WTC11 (cell line): ENCODE measurements at regions not wholly inside any gene's neighbourhood (a gene's known extent, or its start where the extent isn't known, plus 50 kb on each side); places are given as distances from the start of the nearest gene placed in this dataset.

ENCODE experiments used
- ATAC-seq: fragments of 200-7000 bp; cut with Tn5 transposase; 2 replicates; pipeline ENCODE4 v1.10.0; 2021; ENCODE audit warnings: mild to moderate bottlenecking, moderate library complexity
- CTCF ChIA-PET: fragments of 300-600 bp; sonication (Branson Sonifier 250); formaldehyde crosslinking; loops from one replicate; lab custom pipeline; 2021; ENCODE audit warnings: antibody characterized with exemption; lab: Charles Lee
- POLR2A ChIA-PET: fragments of 350-600 bp; sonication (Branson Sonifier 250); formaldehyde crosslinking; loops from one replicate; lab custom pipeline; 2021; ENCODE audit warnings: antibody characterized with exemption; lab: Charles Lee
- DNase-seq: peaks from one replicate; pipeline ENCODE4 v3.0.0; 2021; ENCODE audit warnings: low spot score
- H3K27ac Mint-ChIP-seq: 2 replicates; pipeline ENCODE4 v1.8.0; 2021; ENCODE audit warnings: mixed read lengths
- H3K27me3 Mint-ChIP-seq: 2 replicates; pipeline ENCODE4 v1.8.0; 2021; ENCODE audit warnings: low read depth, mild to moderate bottlenecking, moderate library complexity, mixed read lengths
- H3K36me3 Mint-ChIP-seq: 2 replicates; pipeline ENCODE4 v1.8.0; 2021; ENCODE audit warnings: mixed read lengths
- H3K4me1 Mint-ChIP-seq: 2 replicates; pipeline ENCODE4 v1.8.0; 2022; ENCODE audit warnings: mixed read lengths
- H3K4me3 Mint-ChIP-seq: 2 replicates; pipeline ENCODE4 v1.8.0; 2021; ENCODE audit warnings: mild to moderate bottlenecking, moderate library complexity, mixed read lengths
- H3K9me3 Mint-ChIP-seq: 2 replicates; pipeline ENCODE4 v1.8.0; 2021; ENCODE audit warnings: mixed read lengths
- NFE2L1 ChIP-seq: sonication (generic); formaldehyde crosslinking; IDR thresholded peaks from 2 replicates; pipeline ENCODE4 v1.8.1; 2023; ENCODE audit warnings: missing genetic modification reagents
- NR1H2 ChIP-seq: sonication (generic); formaldehyde crosslinking; IDR thresholded peaks from 2 replicates; pipeline ENCODE4 v1.9.0; 2021; ENCODE audit warnings: mild to moderate bottlenecking, moderate library complexity, missing genetic modification reagents
- PRRX2 ChIP-seq: fragments of 250-450 bp; sonication (Bioruptor Pico); IDR thresholded peaks from 2 replicates; pipeline ENCODE4 v1.8.0; 2021; ENCODE audit warnings: mild to moderate bottlenecking
- SOX15 ChIP-seq: fragments of 250-450 bp; sonication (Bioruptor Pico); IDR thresholded peaks from 2 replicates; pipeline ENCODE4 v1.9.0; 2021; ENCODE audit warnings: mild to moderate bottlenecking
- TCF7 ChIP-seq: sonication (generic); formaldehyde crosslinking; IDR thresholded peaks from 2 replicates; pipeline ENCODE4 v1.8.0; 2022; ENCODE audit warnings: mild to moderate bottlenecking, low read depth, missing genetic modification reagents, moderate library complexity
- ZBTB21 ChIP-seq: sonication (generic); formaldehyde crosslinking; IDR thresholded peaks from 2 replicates; pipeline ENCODE4 v1.8.1; 2023; ENCODE audit warnings: mild to moderate bottlenecking, missing genetic modification reagents, borderline replicate concordance
- ZNF121 ChIP-seq: sonication (generic); formaldehyde crosslinking; IDR thresholded peaks from 2 replicates; pipeline ENCODE4 v1.8.0; 2023; ENCODE audit warnings: missing genetic modification reagents
- TF ChIP-seq, protein P1 (sequence below): sonication (generic); formaldehyde crosslinking; IDR thresholded peaks from 2 replicates; pipeline ENCODE4 v1.8.1; 2022; ENCODE audit warnings: mild to moderate bottlenecking, moderate library complexity, missing genetic modification reagents
- TF ChIP-seq, protein P2 (sequence below): fragments of 250-450 bp; sonication (Bioruptor Pico); IDR thresholded peaks from 2 replicates; pipeline ENCODE4 v1.9.0; 2021; ENCODE audit warnings: moderate library complexity, mild to moderate bottlenecking, inconsistent platforms, borderline replicate concordance
- TF ChIP-seq, protein P3 (sequence below): sonication (generic); formaldehyde crosslinking; IDR thresholded peaks from 2 replicates; pipeline ENCODE4 v1.8.0; 2022; ENCODE audit warnings: mild to moderate bottlenecking, missing genetic modification reagents
- TF ChIP-seq, protein P4 (sequence below): sonication (generic); formaldehyde crosslinking; IDR thresholded peaks from 2 replicates; pipeline ENCODE4 v1.8.0; 2022; ENCODE audit warnings: mild to moderate bottlenecking, missing genetic modification reagents
- TF ChIP-seq, protein P5 (sequence below): sonication (generic); formaldehyde crosslinking; IDR thresholded peaks from 2 replicates; pipeline ENCODE4 v1.8.1; 2023; ENCODE audit warnings: mild to moderate bottlenecking, missing genetic modification reagents, moderate library complexity
- TF ChIP-seq, protein P6 (sequence below): sonication (generic); formaldehyde crosslinking; IDR thresholded peaks from 2 replicates; pipeline ENCODE4 v1.8.1; 2023; ENCODE audit warnings: mild to moderate bottlenecking, missing genetic modification reagents
- TF ChIP-seq, protein P7 (sequence below): fragments of 250-450 bp; sonication (Bioruptor Pico); IDR thresholded peaks from 2 replicates; pipeline ENCODE4 v2.1.2; 2022; ENCODE audit warnings: mild to moderate bottlenecking, moderate library complexity
- TF ChIP-seq, protein P8 (sequence below): sonication (generic); formaldehyde crosslinking; IDR thresholded peaks from 2 replicates; pipeline ENCODE4 v1.8.0; 2022; ENCODE audit warnings: mild to moderate bottlenecking, missing genetic modification reagents
- TF ChIP-seq, protein P9 (sequence below): sonication (generic); formaldehyde crosslinking; IDR thresholded peaks from 2 replicates; pipeline ENCODE4 v1.8.0; 2023; ENCODE audit warnings: missing genetic modification reagents

DNA sequence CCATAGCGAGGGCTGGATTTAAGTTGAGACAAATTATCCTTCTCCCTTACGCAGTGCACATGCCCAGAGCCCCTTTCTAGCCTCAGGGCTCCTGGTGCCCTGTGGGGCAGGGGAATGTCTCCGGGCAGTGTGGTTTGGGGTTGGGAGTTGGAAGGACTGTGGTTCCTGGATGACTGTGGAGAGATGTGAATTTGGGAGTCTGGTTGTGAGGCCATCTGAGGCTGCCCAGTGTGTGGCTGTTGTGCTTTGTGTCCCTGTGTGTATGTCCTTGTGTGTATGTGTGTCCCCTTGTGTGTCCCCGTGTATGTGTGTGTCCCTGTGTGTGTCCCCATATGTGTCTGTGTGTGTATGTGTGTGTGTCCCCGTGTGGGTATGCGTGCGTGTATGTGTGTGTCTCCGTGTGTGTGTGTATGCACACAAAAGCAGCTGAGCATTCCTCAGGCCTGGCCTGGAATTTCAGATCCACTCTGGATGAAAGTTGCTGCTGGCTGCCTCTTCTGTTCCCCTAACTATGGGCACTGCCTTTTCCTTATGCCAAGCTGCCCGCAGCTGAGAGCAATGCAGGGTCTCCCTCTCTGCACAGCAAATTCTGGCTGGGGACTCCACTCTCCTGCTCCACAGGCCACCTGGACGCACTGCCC is 65.4 kb downstream of the UBIAD1 start:
- Mint-ChIP-seq H3K9me3 (no peaks in the 10 kb centered on the region), H3K4me1 (peaks cover 50% of the 10 kb centered on the region), H3K4me3 (no peak overlapping the region), H3K36me3 (no peaks in the 10 kb centered on the region), H3K27ac (no peak overlapping the region), H3K27me3 (peaks cover 5% of the 10 kb centered on the region; the same call in 1 of the 2 replicates)
- DNase-seq (no peak), ATAC-seq (no peak)
- TF ChIP-seq, protein P1, sequence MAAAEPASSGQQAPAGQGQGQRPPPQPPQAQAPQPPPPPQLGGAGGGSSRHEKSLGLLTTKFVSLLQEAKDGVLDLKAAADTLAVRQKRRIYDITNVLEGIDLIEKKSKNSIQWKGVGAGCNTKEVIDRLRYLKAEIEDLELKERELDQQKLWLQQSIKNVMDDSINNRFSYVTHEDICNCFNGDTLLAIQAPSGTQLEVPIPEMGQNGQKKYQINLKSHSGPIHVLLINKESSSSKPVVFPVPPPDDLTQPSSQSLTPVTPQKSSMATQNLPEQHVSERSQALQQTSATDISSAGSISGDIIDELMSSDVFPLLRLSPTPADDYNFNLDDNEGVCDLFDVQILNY = no peak
- TF ChIP-seq PRRX2 (CRISPR knock-in tag) = no peak
- TF ChIP-seq, protein P2, sequence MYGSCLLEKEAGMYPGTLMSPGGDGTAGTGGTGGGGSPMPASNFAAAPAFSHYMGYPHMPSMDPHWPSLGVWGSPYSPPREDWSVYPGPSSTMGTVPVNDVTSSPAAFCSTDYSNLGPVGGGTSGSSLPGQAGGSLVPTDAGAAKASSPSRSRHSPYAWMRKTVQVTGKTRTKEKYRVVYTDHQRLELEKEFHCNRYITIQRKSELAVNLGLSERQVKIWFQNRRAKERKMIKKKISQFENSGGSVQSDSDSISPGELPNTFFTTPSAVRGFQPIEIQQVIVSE (CRISPR knock-in tag) = no peak
- TF ChIP-seq, protein P3, sequence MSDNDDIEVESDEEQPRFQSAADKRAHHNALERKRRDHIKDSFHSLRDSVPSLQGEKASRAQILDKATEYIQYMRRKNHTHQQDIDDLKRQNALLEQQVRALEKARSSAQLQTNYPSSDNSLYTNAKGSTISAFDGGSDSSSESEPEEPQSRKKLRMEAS (CRISPR knock-in tag) = no peak
- ChIA-PET CTCF (interaction anchor here (0.6 to 2.3 kb wide), 10 partner anchors 11 to 307 kb away, joined by 3 to 13 read pairs (median 4); partner anchors contain the start of gene UBIAD1), POLR2A (no interaction called here)

DNA sequence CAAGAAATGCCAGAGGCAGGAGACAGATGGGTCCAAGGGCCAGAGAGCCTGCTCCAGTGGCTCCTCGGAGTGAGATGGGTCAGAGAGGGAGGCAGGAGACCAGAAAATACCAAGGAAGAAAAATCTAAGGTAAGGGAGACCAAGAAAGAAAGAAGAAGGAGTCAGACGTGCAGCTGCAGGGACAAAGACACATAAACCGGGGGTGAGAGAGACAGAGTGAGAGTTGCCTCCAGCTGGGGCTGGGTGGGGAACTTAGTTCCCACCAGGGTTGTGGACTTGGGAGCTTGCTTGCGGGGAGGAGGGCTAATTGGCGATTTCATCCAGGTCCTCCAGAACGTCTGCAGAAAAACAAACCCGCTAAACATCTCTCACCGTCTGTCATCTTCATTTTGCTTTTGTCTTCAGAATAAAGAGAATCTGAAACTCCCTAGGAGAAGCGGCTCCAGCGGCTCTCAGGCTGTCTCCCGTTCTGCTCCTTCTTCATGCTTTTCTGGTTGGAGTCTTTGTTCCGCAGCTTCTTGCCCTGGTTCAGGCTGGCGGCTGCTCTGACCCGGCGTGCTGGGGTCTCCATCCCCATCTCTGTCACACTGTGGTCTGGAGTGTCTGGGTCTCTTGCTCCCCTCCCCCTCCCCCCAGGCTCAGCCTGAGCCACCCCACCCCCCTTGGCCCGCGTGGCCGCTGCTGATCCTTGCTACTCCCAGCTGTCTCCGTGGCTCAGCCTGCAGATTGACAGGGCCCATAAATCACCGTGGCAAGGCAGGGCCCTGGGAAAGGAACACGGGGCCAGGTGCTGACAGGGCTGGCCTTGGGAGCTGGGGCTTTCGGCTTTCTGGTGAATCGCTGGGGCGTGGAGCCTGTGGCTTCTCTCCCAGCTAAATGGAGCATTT is 66.6 kb downstream of the UBIAD1 start:
- Mint-ChIP-seq H3K9me3 (no peaks in the 10 kb centered on the region), H3K36me3 (no peaks in the 10 kb centered on the region), H3K27ac (peak overlapping the region; percentile 34), H3K4me3 (peak overlapping the region; percentile 20; the same call in 1 of the 2 replicates), H3K27me3 (peaks cover 5% of the 10 kb centered on the region; the same call in 1 of the 2 replicates), H3K4me1 (peaks cover 57% of the 10 kb centered on the region)
- TF ChIP-seq ZBTB21 (CRISPR knock-in tag) (no peak), NR1H2 (no peak), ZNF121 (no peak)
- TF ChIP-seq, protein P4, sequence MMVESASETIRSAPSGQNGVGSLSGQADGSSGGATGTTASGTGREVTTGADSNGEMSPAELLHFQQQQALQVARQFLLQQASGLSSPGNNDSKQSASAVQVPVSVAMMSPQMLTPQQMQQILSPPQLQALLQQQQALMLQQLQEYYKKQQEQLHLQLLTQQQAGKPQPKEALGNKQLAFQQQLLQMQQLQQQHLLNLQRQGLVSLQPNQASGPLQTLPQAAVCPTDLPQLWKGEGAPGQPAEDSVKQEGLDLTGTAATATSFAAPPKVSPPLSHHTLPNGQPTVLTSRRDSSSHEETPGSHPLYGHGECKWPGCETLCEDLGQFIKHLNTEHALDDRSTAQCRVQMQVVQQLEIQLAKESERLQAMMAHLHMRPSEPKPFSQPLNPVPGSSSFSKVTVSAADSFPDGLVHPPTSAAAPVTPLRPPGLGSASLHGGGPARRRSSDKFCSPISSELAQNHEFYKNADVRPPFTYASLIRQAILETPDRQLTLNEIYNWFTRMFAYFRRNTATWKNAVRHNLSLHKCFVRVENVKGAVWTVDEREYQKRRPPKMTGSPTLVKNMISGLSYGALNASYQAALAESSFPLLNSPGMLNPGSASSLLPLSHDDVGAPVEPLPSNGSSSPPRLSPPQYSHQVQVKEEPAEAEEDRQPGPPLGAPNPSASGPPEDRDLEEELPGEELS (CRISPR knock-in tag) = no peak
- TF ChIP-seq, protein P5, sequence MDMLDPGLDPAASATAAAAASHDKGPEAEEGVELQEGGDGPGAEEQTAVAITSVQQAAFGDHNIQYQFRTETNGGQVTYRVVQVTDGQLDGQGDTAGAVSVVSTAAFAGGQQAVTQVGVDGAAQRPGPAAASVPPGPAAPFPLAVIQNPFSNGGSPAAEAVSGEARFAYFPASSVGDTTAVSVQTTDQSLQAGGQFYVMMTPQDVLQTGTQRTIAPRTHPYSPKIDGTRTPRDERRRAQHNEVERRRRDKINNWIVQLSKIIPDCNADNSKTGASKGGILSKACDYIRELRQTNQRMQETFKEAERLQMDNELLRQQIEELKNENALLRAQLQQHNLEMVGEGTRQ (CRISPR knock-in tag) = no peak
- CTCF ChIA-PET = interaction anchor here (0.6 to 2.3 kb wide), 16 partner anchors 9 to 325 kb away, joined by 3 to 15 read pairs (median 5); no protein-coding TSS in a partner anchor
- DNase-seq (peak; percentile 37), ATAC-seq (peak; percentile 11)
- POLR2A ChIA-PET = no interaction called here

DNA sequence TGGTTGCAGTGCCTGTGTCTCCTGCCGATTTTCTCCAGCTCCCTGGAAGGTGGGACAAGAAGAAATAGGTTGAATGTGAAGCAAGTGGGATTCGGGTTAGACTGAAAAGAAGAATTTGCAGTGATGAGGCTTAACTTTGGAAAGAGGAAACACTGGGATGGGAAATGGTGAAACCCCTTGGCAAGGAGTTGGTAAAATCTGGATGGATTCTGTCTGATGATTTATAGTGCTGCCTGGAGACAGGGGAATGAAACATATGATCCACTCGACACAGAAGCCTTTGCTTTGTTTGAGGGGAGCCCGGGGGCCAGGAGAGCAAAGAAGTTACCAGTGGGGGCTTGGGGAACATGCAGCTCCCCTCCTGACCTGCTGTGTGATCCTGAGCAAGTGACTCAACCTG is 67.2 kb downstream of the UBIAD1 start:
- ATAC-seq (no peak), DNase-seq (no peak)
- ChIA-PET POLR2A (no interaction called here), CTCF (interaction anchor here (0.6 to 2.3 kb wide), 16 partner anchors 10 to 324 kb away, joined by 3 to 15 read pairs (median 5); no protein-coding TSS in a partner anchor)
- peaks cover 5% of the 10 kb centered on the region; the same call in 1 of the 2 replicates for H3K27me3 Mint-ChIP-seq
- peak overlapping the region; percentile 17; the same call in 1 of the 2 replicates for H3K27ac Mint-ChIP-seq
- no peaks in the 10 kb centered on the region for H3K9me3 Mint-ChIP-seq
- H3K4me3 Mint-ChIP-seq = no peak overlapping the region
- H3K4me1 Mint-ChIP-seq = peaks cover 60% of the 10 kb centered on the region
- H3K36me3 Mint-ChIP-seq = no peaks in the 10 kb centered on the region
- TF ChIP-seq TCF7 (no peak), SOX15 (CRISPR knock-in tag) (no peak), NFE2L1 (no peak)
- TF ChIP-seq, protein P6, sequence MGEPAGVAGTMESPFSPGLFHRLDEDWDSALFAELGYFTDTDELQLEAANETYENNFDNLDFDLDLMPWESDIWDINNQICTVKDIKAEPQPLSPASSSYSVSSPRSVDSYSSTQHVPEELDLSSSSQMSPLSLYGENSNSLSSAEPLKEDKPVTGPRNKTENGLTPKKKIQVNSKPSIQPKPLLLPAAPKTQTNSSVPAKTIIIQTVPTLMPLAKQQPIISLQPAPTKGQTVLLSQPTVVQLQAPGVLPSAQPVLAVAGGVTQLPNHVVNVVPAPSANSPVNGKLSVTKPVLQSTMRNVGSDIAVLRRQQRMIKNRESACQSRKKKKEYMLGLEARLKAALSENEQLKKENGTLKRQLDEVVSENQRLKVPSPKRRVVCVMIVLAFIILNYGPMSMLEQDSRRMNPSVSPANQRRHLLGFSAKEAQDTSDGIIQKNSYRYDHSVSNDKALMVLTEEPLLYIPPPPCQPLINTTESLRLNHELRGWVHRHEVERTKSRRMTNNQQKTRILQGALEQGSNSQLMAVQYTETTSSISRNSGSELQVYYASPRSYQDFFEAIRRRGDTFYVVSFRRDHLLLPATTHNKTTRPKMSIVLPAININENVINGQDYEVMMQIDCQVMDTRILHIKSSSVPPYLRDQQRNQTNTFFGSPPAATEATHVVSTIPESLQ (CRISPR knock-in tag) = no peak
- TF ChIP-seq, protein P7, sequence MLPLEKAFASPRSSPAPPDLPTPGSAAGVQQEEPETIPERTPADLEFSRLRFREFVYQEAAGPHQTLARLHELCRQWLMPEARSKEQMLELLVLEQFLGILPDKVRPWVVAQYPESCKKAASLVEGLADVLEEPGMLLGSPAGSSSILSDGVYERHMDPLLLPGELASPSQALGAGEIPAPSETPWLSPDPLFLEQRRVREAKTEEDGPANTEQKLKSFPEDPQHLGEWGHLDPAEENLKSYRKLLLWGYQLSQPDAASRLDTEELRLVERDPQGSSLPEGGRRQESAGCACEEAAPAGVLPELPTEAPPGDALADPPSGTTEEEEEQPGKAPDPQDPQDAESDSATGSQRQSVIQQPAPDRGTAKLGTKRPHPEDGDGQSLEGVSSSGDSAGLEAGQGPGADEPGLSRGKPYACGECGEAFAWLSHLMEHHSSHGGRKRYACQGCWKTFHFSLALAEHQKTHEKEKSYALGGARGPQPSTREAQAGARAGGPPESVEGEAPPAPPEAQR (CRISPR knock-in tag) = no peak
- TF ChIP-seq, protein P8, sequence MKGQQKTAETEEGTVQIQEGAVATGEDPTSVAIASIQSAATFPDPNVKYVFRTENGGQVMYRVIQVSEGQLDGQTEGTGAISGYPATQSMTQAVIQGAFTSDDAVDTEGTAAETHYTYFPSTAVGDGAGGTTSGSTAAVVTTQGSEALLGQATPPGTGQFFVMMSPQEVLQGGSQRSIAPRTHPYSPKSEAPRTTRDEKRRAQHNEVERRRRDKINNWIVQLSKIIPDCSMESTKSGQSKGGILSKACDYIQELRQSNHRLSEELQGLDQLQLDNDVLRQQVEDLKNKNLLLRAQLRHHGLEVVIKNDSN = no peak
- TF ChIP-seq, protein P2 (CRISPR knock-in tag) = no peak
- TF ChIP-seq, protein P9, sequence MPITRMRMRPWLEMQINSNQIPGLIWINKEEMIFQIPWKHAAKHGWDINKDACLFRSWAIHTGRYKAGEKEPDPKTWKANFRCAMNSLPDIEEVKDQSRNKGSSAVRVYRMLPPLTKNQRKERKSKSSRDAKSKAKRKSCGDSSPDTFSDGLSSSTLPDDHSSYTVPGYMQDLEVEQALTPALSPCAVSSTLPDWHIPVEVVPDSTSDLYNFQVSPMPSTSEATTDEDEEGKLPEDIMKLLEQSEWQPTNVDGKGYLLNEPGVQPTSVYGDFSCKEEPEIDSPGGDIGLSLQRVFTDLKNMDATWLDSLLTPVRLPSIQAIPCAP (CRISPR knock-in tag) = no peak
